RWPE2 (cell line): ENCODE measurements at regions not wholly inside any gene's neighbourhood (a gene's known extent, or its start where the extent isn't known, plus 50 kb on each side); places are given as distances from the start of the nearest gene placed in this dataset.
A peak's percentile ranks its signal among the peaks of the same experiment; 100 is the strongest.

Source experiments
- ATAC-seq: fragments of 200-7000 bp; cut with Tn5 transposase; 3 replicates; pipeline ENCODE4 v1.9.1; 2021; ENCODE audit warnings: low read depth
- DNase-seq: peaks from one replicate; pipeline ENCODE4 v3.0.0-alpha.2; 2020; ENCODE audit warnings: low spot score
- H3K27ac ChIP-seq: fragments of 450-650 bp; 2 replicates; pipeline ENCODE4 v1.5.1; 2017; ENCODE audit warnings: mild to moderate bottlenecking; ENCODE audit not compliant: poor library complexity, severe bottlenecking
- H3K27me3 ChIP-seq: fragments of 250-450 bp; sonication (Bioruptor Pico); 2 replicates; pipeline ENCODE4 v1.5.1; 2021; ENCODE audit warnings: mild to moderate bottlenecking, moderate library complexity; ENCODE audit not compliant: insufficient read depth, poor library complexity, severe bottlenecking
- H3K36me3 ChIP-seq: fragments of 250-450 bp; sonication (Bioruptor Pico); 2 replicates; pipeline ENCODE4 v1.5.1; 2020; ENCODE audit warnings: low read depth, mild to moderate bottlenecking, moderate library complexity
- H3K4me1 ChIP-seq: fragments of 250-450 bp; sonication (Bioruptor Pico); 2 replicates; pipeline ENCODE4 v1.5.1; 2021; ENCODE audit warnings: mild to moderate bottlenecking, moderate library complexity; ENCODE audit not compliant: insufficient read depth, poor library complexity, severe bottlenecking
- H3K4me3 ChIP-seq: fragments of 250-450 bp; sonication (Bioruptor Pico); 2 replicates; pipeline ENCODE4 v1.5.1; 2021; ENCODE audit warnings: mild to moderate bottlenecking, moderate library complexity; ENCODE audit not compliant: severe bottlenecking
- H3K9me3 ChIP-seq: fragments of 250-450 bp; sonication (Bioruptor Pico); 2 replicates; pipeline ENCODE4 v1.5.1; 2021; ENCODE audit warnings: mild to moderate bottlenecking, moderate library complexity; ENCODE audit not compliant: severe bottlenecking
- CTCF ChIP-seq: fragments of 450-650 bp; IDR thresholded peaks from one replicate; pipeline ENCODE4 v1.5.1; 2017; ENCODE audit warnings: mild to moderate bottlenecking, moderate library complexity; ENCODE audit not compliant: poor library complexity, severe bottlenecking

DNA sequence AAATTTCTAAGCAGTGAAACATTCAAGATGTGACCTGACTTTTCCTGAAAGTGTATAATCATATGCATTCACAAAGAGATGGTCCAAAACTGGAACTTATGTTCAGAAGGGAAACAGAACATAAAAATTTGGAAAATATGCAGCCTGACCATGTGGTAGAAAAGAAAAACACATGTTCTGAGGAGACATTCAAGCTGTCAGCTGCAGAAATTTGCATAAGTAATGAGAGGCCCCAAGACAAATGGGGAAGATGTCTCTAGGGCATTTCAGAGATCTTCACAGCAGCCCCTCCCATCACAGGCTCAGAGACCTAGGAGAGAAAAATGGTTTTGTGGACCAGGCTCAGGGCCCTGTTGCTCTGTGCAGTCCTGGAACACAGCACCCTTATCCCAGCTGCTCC lies 123.8 kb downstream of the RPIA start:
- H3K27me3 ChIP-seq, result no peaks in the 10 kb centered on the region
- no peaks in the 10 kb centered on the region for H3K9me3 ChIP-seq
- no peak overlapping the region for H3K27ac ChIP-seq
- no peaks in the 10 kb centered on the region for H3K36me3 ChIP-seq
- peaks cover 7% of the 10 kb centered on the region for H3K4me1 ChIP-seq
- DNase-seq (no peak), ATAC-seq (no peak)
- TF ChIP-seq CTCF, result no peak
- H3K4me3 ChIP-seq, result no peak overlapping the region

- ATAC-seq, result no peak
Measured at GRCh38 chr2:88815697-88816096, 124.2 kb downstream of the RPIA start.

GRCh38 chr2:88818381-88818780 lies 126.9 kb downstream of the RPIA start:
- Histone ChIP-seq H3K9me3 (no peaks in the 10 kb centered on the region), H3K4me1 (peaks cover 7% of the 10 kb centered on the region), H3K27me3 (no peaks in the 10 kb centered on the region), H3K4me3 (no peak overlapping the region), H3K27ac (peak overlapping the region; percentile 23), H3K36me3 (no peaks in the 10 kb centered on the region)
- TF ChIP-seq CTCF, result no peak
- ATAC-seq, result peak; percentile 69
- DNase-seq, result no peak

More at GRCh38 chr2:88815697-88816096, 124.2 kb downstream of the RPIA start:
- no peak overlapping the region for H3K4me3 ChIP-seq
- H3K36me3 ChIP-seq, result no peaks in the 10 kb centered on the region
- no peak for TF ChIP-seq CTCF
- no peak for DNase-seq
- no peaks in the 10 kb centered on the region for H3K9me3 ChIP-seq
- H3K4me1 ChIP-seq, result peaks cover 7% of the 10 kb centered on the region
- no peak overlapping the region for H3K27ac ChIP-seq
- no peaks in the 10 kb centered on the region for H3K27me3 ChIP-seq

- TF ChIP-seq CTCF, result no peak
- no peaks in the 10 kb centered on the region for H3K36me3 ChIP-seq
- no peaks in the 10 kb centered on the region for H3K4me1 ChIP-seq
- no peak overlapping the region for H3K27ac ChIP-seq
- H3K9me3 ChIP-seq, result no peaks in the 10 kb centered on the region
- H3K27me3 ChIP-seq, result no peaks in the 10 kb centered on the region
- ATAC-seq (no peak), DNase-seq (no peak)
- no peak overlapping the region for H3K4me3 ChIP-seq
Measured at GRCh38 chr2:88824951-88825350, 133.5 kb downstream of the RPIA start.

GRCh38 chr2:88826399-88826798 lies 134.9 kb downstream of the RPIA start:
- Histone ChIP-seq H3K4me1 (no peaks in the 10 kb centered on the region), H3K27me3 (no peaks in the 10 kb centered on the region), H3K36me3 (no peaks in the 10 kb centered on the region), H3K27ac (no peak overlapping the region), H3K9me3 (no peaks in the 10 kb centered on the region), H3K4me3 (no peak overlapping the region)
- DNase-seq (no peak), ATAC-seq (no peak)
- no peak for TF ChIP-seq CTCF
